Testis (tissue), 2 donors: ENCODE measurements at regions not wholly inside any gene's neighbourhood (a gene's known extent, or its start where the extent isn't known, plus 50 kb on each side); places are given as distances from the start of the nearest gene placed in this dataset.

Source experiments
- DNase-seq: peaks from one replicate; pipeline ENCODE4 v3.0.0-alpha.2; 2019
- H3K27ac ChIP-seq, 2 donors: fragments of 200-600 bp; sonication (generic); one replicate each; pipeline ENCODE4 v1.5.1; 2019
- H3K27me3 ChIP-seq: fragments of 200-600 bp; sonication (generic); one replicate; pipeline ENCODE4 v1.5.1; 2019
- H3K36me3 ChIP-seq: fragments of 200-600 bp; sonication (generic); one replicate; pipeline ENCODE4 v1.5.1; 2017; ENCODE audit warnings: low read depth; ENCODE audit errors: missing control alignments
- H3K4me1 ChIP-seq: fragments of 200-600 bp; sonication (generic); one replicate; pipeline ENCODE4 v1.5.1; 2019
- H3K4me3 ChIP-seq, 2 donors: fragments of 200-600 bp; sonication (generic); one replicate each; pipeline ENCODE4 v1.5.1; 2017 to 2019
- H3K9me3 ChIP-seq: fragments of 200-600 bp; sonication (generic); one replicate; pipeline ENCODE4 v1.5.1; 2017
- POLR2A ChIP-seq: fragments of 450-650 bp; IDR thresholded peaks from one replicate; pipeline ENCODE4 v1.6.1; 2017; ENCODE audit warnings: antibody characterized with exemption, mild to moderate bottlenecking, moderate library complexity
- WGBS, 2 donors: methylation state at CpG; one replicate each; pipeline ENCODE4 v1.1.5; 2018; 5-methylcytosine and 5-hydroxymethylcytosine counted together
- intact Hi-C: fragments of 100-400 bp; cut with DNase I; formaldehyde crosslinking; loops from one replicate; pipeline ENCODE4 v1.15.1; 2023; ENCODE audit warnings: low total_unique reads
- TF ChIP-seq, protein P1 (sequence below), 3 experiments: fragments of 450-650 bp in 2 of 3; fragments of 200-600 bp in 1 of 3; sonication (generic) in 1 of 3; IDR thresholded peaks; one replicate each; pipeline ENCODE4 v1.5.1; 2016 to 2019; ENCODE audit warnings: antibody characterized with exemption in 3 of 3, mild to moderate bottlenecking in 2 of 3, moderate library complexity in 1 of 3

- Histone ChIP-seq H3K27ac (no peak overlapping the region), H3K36me3 (no peaks in the 10 kb centered on the region), H3K4me3 (no peak overlapping the region), H3K27me3 (no peaks in the 10 kb centered on the region), H3K9me3 (no peaks in the 10 kb centered on the region), H3K4me1 (no peaks in the 10 kb centered on the region)
- TF ChIP-seq, protein P1, sequence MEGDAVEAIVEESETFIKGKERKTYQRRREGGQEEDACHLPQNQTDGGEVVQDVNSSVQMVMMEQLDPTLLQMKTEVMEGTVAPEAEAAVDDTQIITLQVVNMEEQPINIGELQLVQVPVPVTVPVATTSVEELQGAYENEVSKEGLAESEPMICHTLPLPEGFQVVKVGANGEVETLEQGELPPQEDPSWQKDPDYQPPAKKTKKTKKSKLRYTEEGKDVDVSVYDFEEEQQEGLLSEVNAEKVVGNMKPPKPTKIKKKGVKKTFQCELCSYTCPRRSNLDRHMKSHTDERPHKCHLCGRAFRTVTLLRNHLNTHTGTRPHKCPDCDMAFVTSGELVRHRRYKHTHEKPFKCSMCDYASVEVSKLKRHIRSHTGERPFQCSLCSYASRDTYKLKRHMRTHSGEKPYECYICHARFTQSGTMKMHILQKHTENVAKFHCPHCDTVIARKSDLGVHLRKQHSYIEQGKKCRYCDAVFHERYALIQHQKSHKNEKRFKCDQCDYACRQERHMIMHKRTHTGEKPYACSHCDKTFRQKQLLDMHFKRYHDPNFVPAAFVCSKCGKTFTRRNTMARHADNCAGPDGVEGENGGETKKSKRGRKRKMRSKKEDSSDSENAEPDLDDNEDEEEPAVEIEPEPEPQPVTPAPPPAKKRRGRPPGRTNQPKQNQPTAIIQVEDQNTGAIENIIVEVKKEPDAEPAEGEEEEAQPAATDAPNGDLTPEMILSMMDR (IDR thresholded peaks at IDR 0.05) = no peak
- TF ChIP-seq POLR2A = no peak
- no peak for DNase-seq
- WGBS, 2 donors = 91 to 92% methylated on average over 5 of the region's 5 CpGs
- intact Hi-C loops = no loop called here
Measured at GRCh38 chr20:54342258-54342920, 133.0 kb upstream of the DOK5 start.

- no peaks in the 10 kb centered on the region for H3K9me3 ChIP-seq
- H3K4me1 ChIP-seq = no peaks in the 10 kb centered on the region
- no peak for DNase-seq
- no peak overlapping the region for H3K27ac ChIP-seq
- no peaks in the 10 kb centered on the region for H3K27me3 ChIP-seq
- intact Hi-C loops = no loop called here
- H3K36me3 ChIP-seq = no peaks in the 10 kb centered on the region
- TF ChIP-seq POLR2A = no peak
- TF ChIP-seq, protein P1 (IDR thresholded peaks at IDR 0.05) = no peak
- 84 to 89% methylated on average over 4 of the region's 4 CpGs for WGBS, 2 donors
- H3K4me3 ChIP-seq = no peak overlapping the region
Measured at GRCh38 chr20:54343099-54343498, 132.3 kb upstream of the DOK5 start.

DNA sequence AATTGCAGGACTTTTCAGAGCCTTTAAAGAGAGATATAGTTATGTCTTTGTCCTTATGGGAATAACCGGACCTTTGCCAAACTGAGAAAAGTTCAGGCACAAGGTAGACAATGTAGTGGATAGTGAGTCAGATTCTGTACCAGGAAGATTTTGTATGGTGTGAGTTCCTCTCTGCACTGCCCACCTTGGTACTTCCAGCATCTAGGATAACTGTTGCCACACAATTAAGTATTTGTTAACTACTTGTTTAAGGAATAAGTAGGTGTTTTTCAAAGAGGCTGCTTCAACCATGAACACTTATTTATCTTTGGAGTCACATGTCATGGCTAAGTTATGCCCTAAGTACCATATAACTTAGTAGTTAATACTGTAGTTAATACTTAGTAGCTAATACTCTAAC is 131.8 kb upstream of the DOK5 start:
- intact Hi-C loops = no loop called here
- WGBS, 2 donors = 83 to 100% methylated on average over 1 of the region's 1 CpG
- H3K4me1 ChIP-seq = no peaks in the 10 kb centered on the region
- no peak overlapping the region for H3K27ac ChIP-seq
- DNase-seq = no peak
- H3K4me3 ChIP-seq = no peak overlapping the region
- no peak for TF ChIP-seq POLR2A
- TF ChIP-seq, protein P1 (IDR thresholded peaks at IDR 0.05) = no peak
- H3K36me3 ChIP-seq = no peaks in the 10 kb centered on the region
- no peaks in the 10 kb centered on the region for H3K9me3 ChIP-seq
- H3K27me3 ChIP-seq = no peaks in the 10 kb centered on the region

GRCh38 chr20:54344832-54345231 is 130.6 kb upstream of the DOK5 start:
- TF ChIP-seq, protein P1 (IDR thresholded peaks at IDR 0.05) = no peak
- TF ChIP-seq POLR2A = no peak
- Histone ChIP-seq H3K4me1 (no peaks in the 10 kb centered on the region), H3K27me3 (no peaks in the 10 kb centered on the region), H3K36me3 (no peaks in the 10 kb centered on the region), H3K9me3 (no peaks in the 10 kb centered on the region), H3K27ac (no peak overlapping the region), H3K4me3 (no peak overlapping the region)
- DNase-seq = no peak
- intact Hi-C loops = no loop called here
- 86 to 90% methylated on average over 2 of the region's 2 CpGs for WGBS, 2 donors

GRCh38 chr20:54345301-54345724 is 130.1 kb upstream of the DOK5 start:
- no peaks in the 10 kb centered on the region for H3K9me3 ChIP-seq
- no peak overlapping the region for H3K4me3 ChIP-seq
- H3K27ac ChIP-seq = no peak overlapping the region
- 39 to 58% methylated on average over 4 of the region's 4 CpGs for WGBS, 2 donors
- no peaks in the 10 kb centered on the region for H3K4me1 ChIP-seq
- H3K36me3 ChIP-seq = no peaks in the 10 kb centered on the region
- DNase-seq = no peak
- TF ChIP-seq, protein P1 (IDR thresholded peaks at IDR 0.05) = no peak
- no peak for TF ChIP-seq POLR2A
- intact Hi-C loops = no loop called here
- no peaks in the 10 kb centered on the region for H3K27me3 ChIP-seq
